Ishikawa (cell line): ENCODE measurements at regions not wholly inside any gene's neighbourhood (a gene's known extent, or its start where the extent isn't known, plus 50 kb on each side); places are given as distances from the start of the nearest gene placed in this dataset.

Experiments
- EP300 ChIP-seq: IDR thresholded peaks from 2 replicates; pipeline ENCODE4 v1.6.1; 2012; ENCODE audit warnings: borderline replicate concordance
- REST ChIP-seq: IDR thresholded peaks from 2 replicates; pipeline ENCODE4 v1.6.1; 2012; ENCODE audit warnings: low read depth, mild to moderate bottlenecking

GRCh38 chr14:89621791-89622638 lies 205.0 kb upstream of the FOXN3 start:
- TF ChIP-seq REST (no peak), EP300 (no peak)
